ENCODE measurements at regions not wholly inside any gene's neighbourhood (a gene's known extent, or its start where the extent isn't known, plus 50 kb on each side); places are given as distances from the start of the nearest gene placed in this dataset.

DNA sequence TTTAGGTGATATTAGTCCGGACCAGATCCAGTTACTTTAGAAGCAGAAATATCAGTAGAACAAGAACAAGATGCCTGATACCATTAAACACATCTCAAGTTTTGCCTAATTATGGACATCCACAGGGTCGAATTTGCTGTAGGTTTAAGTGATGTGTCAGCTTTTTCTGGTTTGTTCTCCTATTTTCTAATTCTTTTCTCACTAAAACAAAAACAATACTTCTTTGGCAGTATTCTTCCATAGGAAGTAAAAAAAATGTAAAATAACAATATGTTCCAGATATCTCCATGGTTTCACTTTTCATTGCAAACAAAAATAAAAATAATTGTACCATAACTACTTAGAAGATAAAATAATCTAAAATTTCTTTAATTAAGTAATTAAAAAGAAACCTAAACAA lies 265.7 kb downstream of the SHOX2 start:
- Histone ChIP-seq H3K4me1 (no peaks in the 10 kb centered on the region), H3K9me3 (no peaks in the 10 kb centered on the region), H3K27me3 (ENCODE audit: low read depth) (no peaks in the 10 kb centered on the region), H3K27ac (no peak overlapping the region), H3K36me3 (no peaks in the 10 kb centered on the region), H3K4me3 (no peak overlapping the region)
- DNase-seq, result no peak
- ATAC-seq, result no peak
- intact Hi-C loops (cut with DNase I), result no loop called here
- TF ChIP-seq, protein P1, sequence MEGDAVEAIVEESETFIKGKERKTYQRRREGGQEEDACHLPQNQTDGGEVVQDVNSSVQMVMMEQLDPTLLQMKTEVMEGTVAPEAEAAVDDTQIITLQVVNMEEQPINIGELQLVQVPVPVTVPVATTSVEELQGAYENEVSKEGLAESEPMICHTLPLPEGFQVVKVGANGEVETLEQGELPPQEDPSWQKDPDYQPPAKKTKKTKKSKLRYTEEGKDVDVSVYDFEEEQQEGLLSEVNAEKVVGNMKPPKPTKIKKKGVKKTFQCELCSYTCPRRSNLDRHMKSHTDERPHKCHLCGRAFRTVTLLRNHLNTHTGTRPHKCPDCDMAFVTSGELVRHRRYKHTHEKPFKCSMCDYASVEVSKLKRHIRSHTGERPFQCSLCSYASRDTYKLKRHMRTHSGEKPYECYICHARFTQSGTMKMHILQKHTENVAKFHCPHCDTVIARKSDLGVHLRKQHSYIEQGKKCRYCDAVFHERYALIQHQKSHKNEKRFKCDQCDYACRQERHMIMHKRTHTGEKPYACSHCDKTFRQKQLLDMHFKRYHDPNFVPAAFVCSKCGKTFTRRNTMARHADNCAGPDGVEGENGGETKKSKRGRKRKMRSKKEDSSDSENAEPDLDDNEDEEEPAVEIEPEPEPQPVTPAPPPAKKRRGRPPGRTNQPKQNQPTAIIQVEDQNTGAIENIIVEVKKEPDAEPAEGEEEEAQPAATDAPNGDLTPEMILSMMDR (IDR thresholded peaks at IDR 0.05), result no peak

DNA sequence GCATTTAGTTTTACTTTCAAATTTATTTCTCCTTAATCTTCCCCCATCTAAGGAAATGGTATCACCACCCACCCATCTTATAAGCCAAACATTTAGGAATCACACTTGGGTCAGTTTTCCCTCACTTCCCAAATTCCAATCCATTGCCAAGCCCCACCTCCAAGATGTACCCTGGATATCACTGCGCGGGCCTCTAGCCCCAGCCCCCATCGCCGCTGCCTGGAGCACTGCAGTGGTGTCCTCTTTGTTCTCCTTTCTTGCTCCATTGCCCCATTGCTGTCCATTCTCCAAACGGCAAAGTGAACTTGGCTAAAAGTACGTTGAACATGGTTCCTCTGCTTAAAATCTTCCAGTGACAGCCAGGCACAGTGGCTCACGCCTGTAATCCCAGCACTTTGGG lies 267.8 kb downstream of the SHOX2 start:
- DNase-seq (no peak), ATAC-seq (no peak)
- Histone ChIP-seq H3K27ac (no peak overlapping the region), H3K4me3 (no peak overlapping the region), H3K27me3 (ENCODE audit: low read depth) (no peaks in the 10 kb centered on the region), H3K9me3 (no peaks in the 10 kb centered on the region), H3K4me1 (no peaks in the 10 kb centered on the region), H3K36me3 (no peaks in the 10 kb centered on the region)
- intact Hi-C loops (cut with DNase I), result no loop called here
- TF ChIP-seq, protein P1 (IDR thresholded peaks at IDR 0.05), result no peak

DNA sequence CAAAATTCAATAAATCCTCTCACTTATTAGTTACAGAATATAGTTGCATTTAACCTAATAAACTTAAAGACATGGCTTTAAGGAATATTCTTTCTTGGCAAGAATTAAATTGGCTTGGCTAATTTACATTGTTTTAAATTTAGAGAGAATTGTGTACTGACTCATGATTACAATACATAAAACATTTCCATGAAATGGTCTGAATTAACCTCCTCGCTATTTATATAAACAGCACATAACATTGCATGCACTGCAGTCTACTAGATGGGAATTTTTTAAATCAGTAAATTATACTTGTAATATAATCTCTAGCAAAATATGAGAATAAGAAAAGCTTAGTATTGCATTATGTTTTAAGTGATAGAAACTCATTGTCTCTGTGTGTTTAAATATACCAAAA lies 268.9 kb downstream of the SHOX2 start:
- intact Hi-C loops (cut with DNase I), result no loop called here
- H3K27ac ChIP-seq, result no peak overlapping the region
- TF ChIP-seq, protein P1 (IDR thresholded peaks at IDR 0.05), result no peak
- H3K27me3 ChIP-seq (ENCODE audit: low read depth), result no peaks in the 10 kb centered on the region
- DNase-seq, result no peak
- no peaks in the 10 kb centered on the region for H3K9me3 ChIP-seq
- H3K36me3 ChIP-seq, result no peaks in the 10 kb centered on the region
- H3K4me1 ChIP-seq, result no peaks in the 10 kb centered on the region
- no peak overlapping the region for H3K4me3 ChIP-seq
- ATAC-seq, result no peak

DNA sequence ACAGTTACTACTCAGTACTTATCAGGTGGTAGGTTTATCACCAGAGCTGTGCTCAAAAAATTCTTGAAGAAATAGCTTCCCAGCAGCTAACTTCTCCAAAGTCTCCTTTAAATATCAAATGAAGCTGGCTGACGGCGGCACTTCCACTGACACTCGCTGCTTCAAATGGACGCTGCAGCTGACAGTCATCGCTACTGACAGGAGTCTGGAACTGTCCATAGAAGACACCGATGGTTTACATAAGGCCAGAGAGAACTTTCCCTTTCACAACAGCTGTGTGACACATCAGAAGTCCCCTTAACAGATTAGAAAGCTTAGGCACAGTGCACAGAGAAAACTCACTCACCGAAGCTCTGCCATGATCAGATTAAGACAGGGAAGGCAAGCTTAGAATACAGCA lies 270.2 kb downstream of the SHOX2 start:
- TF ChIP-seq, protein P1 (IDR thresholded peaks at IDR 0.05), result no peak
- ATAC-seq (no peak), DNase-seq (no peak)
- Histone ChIP-seq H3K9me3 (no peaks in the 10 kb centered on the region), H3K27me3 (ENCODE audit: low read depth) (no peaks in the 10 kb centered on the region), H3K27ac (no peak overlapping the region), H3K36me3 (no peaks in the 10 kb centered on the region), H3K4me1 (no peaks in the 10 kb centered on the region), H3K4me3 (no peak overlapping the region)
- intact Hi-C loops (cut with DNase I), result no loop called here

DNA sequence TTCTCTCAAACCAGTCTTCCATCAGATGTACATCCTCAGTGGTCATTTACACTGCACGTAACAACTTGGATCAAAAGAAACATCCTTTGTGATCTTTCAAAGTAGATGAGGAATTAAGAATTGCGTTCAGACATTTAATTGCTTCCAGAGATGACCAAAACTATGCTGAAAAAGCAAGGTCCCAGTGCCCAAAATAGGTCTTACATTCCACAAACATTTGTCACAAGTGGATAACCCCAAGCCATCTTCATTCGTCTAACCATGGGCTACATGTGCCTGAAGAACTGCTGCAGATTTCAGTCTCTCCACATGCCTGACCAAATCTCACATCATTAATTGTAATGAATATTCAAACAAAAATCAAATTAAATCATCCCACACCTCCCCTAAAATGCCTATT lies 273.6 kb downstream of the SHOX2 start:
- Histone ChIP-seq H3K36me3 (no peaks in the 10 kb centered on the region), H3K27ac (no peak overlapping the region), H3K27me3 (ENCODE audit: low read depth) (no peaks in the 10 kb centered on the region), H3K9me3 (peaks cover 13% of the 10 kb centered on the region), H3K4me1 (no peaks in the 10 kb centered on the region), H3K4me3 (no peak overlapping the region)
- DNase-seq (no peak), ATAC-seq (no peak)
- TF ChIP-seq, protein P1 (IDR thresholded peaks at IDR 0.05), result no peak
- intact Hi-C loops (cut with DNase I), result no loop called here
